Body of pancreas (tissue), 4 donors: ENCODE measurements at regions not wholly inside any gene's neighbourhood (a gene's known extent, or its start where the extent isn't known, plus 50 kb on each side); places are given as distances from the start of the nearest gene placed in this dataset.

ENCODE experiments used
- CTCF ChIP-seq, 7 experiments: fragments of 450-650 bp in 4 of 7; fragments of 200-600 bp in 3 of 7; sonication (generic) in 3 of 7; IDR thresholded peaks; one replicate each; pipeline ENCODE4 v1.5.1; 2016 to 2019; ENCODE audit warnings: antibody characterized with exemption in 7 of 7
- POLR2A ChIP-seq, 3 donors: fragments of 450-650 bp; IDR thresholded peaks; one replicate each; pipeline ENCODE4 v1.6.1; 2016; ENCODE audit warnings: antibody characterized with exemption in 3 of 3, mild to moderate bottlenecking in 2 of 3

DNA sequence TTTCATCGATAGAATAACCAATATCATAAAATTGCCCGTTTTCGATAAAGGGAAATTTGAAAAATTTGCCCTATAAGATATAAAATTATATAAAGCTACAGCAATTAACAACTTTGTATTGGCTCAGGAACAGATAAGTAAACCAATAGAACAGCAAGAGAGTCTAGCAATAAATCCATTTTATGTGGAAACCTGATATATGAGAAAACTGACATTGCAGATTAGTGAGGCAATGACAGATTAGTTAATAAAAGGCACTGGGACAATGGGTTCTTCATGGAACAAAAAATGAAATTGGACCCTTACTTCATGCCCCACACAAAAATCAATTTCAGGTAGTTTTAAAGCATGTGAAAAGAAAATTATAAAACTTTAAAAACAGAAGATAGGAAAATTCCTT is 169.9 kb upstream of the ST6GALNAC5 start:
- TF ChIP-seq CTCF (IDR thresholded peaks at IDR 0.05) (no peak), POLR2A (IDR thresholded peaks at IDR 0.05) (no peak)
